GM12872 (cell line): ENCODE measurements at regions not wholly inside any gene's neighbourhood (a gene's known extent, or its start where the extent isn't known, plus 50 kb on each side); places are given as distances from the start of the nearest gene placed in this dataset.

Experiments
- CTCF ChIP-seq: IDR thresholded peaks from 3 replicates; pipeline ENCODE4 v1.5.1; 2011; ENCODE audit warnings: low read depth, mild to moderate bottlenecking, low read length, moderate library complexity; ENCODE audit not compliant: insufficient read depth

GRCh38 chr21:28822486-28823335 lies 170.0 kb downstream of the LTN1 start:
- no peak for TF ChIP-seq CTCF

GRCh38 chr21:28822123-28822399 lies 170.6 kb downstream of the LTN1 start:
- TF ChIP-seq CTCF, result no peak

- TF ChIP-seq CTCF, result no peak
Observed at GRCh38 chr21:28821276-28822122, 171.2 kb downstream of the LTN1 start.

- no peak for TF ChIP-seq CTCF
Observed at GRCh38 chr21:28818663-28819278, 173.9 kb downstream of the LTN1 start.

GRCh38 chr21:28817871-28818270 lies 174.8 kb downstream of the LTN1 start:
- TF ChIP-seq CTCF, result no peak

GRCh38 chr21:28811860-28812259 lies 180.8 kb downstream of the LTN1 start:
- no peak for TF ChIP-seq CTCF

- TF ChIP-seq CTCF, result no peak
Observed at GRCh38 chr21:28810826-28811524, 181.7 kb downstream of the LTN1 start.
